ENCODE measurements at regions not wholly inside any gene's neighbourhood (a gene's known extent, or its start where the extent isn't known, plus 50 kb on each side); places are given as distances from the start of the nearest gene placed in this dataset.

DNA sequence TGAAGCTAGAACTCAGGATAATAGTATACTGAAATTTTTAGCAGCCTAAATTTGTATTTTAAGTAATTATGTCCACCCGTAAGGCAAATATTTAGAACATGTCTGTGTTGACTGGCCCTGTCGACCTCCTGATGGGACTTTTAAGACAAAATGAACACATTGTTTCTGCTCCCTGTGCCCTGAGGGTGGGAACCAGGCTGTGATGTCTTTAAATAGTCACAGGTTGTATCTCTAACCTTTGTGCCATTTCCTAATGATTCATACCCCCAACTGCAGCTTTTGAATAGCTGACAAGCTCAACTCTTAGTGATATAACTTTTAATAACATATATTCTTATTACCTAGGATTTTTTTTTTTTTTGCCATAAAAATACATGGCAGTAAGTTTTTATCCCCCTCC is 494.9 kb upstream of the AKR1E2 start:
- TF ChIP-seq GATA2 (IDR thresholded peaks at IDR 0.05; ENCODE audit: low read depth, low read length) (no peak), GATA3 (IDR thresholded peaks at IDR 0.05; ENCODE audit: low read depth, low read length) (no peak)

Data from SH-SY5Y (cell line).